Erythroblast (primary cell): ENCODE measurements at regions not wholly inside any gene's neighbourhood (a gene's known extent, or its start where the extent isn't known, plus 50 kb on each side); places are given as distances from the start of the nearest gene placed in this dataset.

ENCODE experiments used
- DNase-seq, 2 experiments: peaks; one replicate each; lab custom pipeline; 2025; lab: John Stamatoyannopoulos, UW
- GATA1 ChIP-seq: IDR thresholded peaks from 2 replicates; pipeline ENCODE4 v1.6.1; 2011; ENCODE audit warnings: low read depth, mild to moderate bottlenecking, control low read depth, low read length, moderate library complexity
- POLR2A ChIP-seq: IDR thresholded peaks from 2 replicates; pipeline ENCODE4 v1.6.1; 2011; ENCODE audit warnings: mild to moderate bottlenecking, low read length

GRCh38 chr10:113436851-113437250, 116.0 kb upstream of the HABP2 start:
- DNase-seq, result no peak
- TF ChIP-seq GATA1 (no peak), POLR2A (no peak)

- TF ChIP-seq POLR2A, result no peak
- no peak for TF ChIP-seq GATA1
- no peak for DNase-seq
Measured at GRCh38 chr10:113438652-113439051, 114.2 kb upstream of the HABP2 start.

- DNase-seq, result no peak
- TF ChIP-seq GATA1 (no peak), POLR2A (no peak)
Measured at GRCh38 chr10:113441220-113441619, 111.6 kb upstream of the HABP2 start.

- TF ChIP-seq POLR2A (no peak), GATA1 (no peak)
- DNase-seq, result no peak
Measured at GRCh38 chr10:113441686-113442270, 111.1 kb upstream of the HABP2 start.

- no peak for TF ChIP-seq POLR2A
- TF ChIP-seq GATA1, result no peak
- DNase-seq, result no peak
Measured at GRCh38 chr10:113442336-113442735, 110.5 kb upstream of the HABP2 start.

- DNase-seq, result no peak
- TF ChIP-seq POLR2A (no peak), GATA1 (no peak)
Measured at GRCh38 chr10:113443141-113443925, 109.5 kb upstream of the HABP2 start.

- TF ChIP-seq GATA1 (no peak), POLR2A (no peak)
- no peak for DNase-seq
Measured at GRCh38 chr10:113444766-113445365, 108.0 kb upstream of the HABP2 start.

- no peak for TF ChIP-seq GATA1
- no peak for TF ChIP-seq POLR2A
- DNase-seq, result no peak
Measured at GRCh38 chr10:113445736-113446135, 107.1 kb upstream of the HABP2 start.

GRCh38 chr10:113446739-113447138, 106.1 kb upstream of the HABP2 start:
- TF ChIP-seq POLR2A (no peak), GATA1 (no peak)
- no peak for DNase-seq

GRCh38 chr10:113447278-113447677, 105.6 kb upstream of the HABP2 start:
- TF ChIP-seq GATA1 (no peak), POLR2A (no peak)
- DNase-seq, result no peak

- DNase-seq, result no peak
Measured at GRCh38 chr10:113449006-113449695, 103.7 kb upstream of the HABP2 start.

GRCh38 chr10:113450046-113450804, 102.6 kb upstream of the HABP2 start:
- no peak for DNase-seq
- TF ChIP-seq POLR2A, result no peak
- no peak for TF ChIP-seq GATA1

More at GRCh38 chr10:113449006-113449695, 103.7 kb upstream of the HABP2 start:
- TF ChIP-seq POLR2A (no peak), GATA1 (no peak)

- TF ChIP-seq POLR2A, result no peak
- TF ChIP-seq GATA1, result no peak
- no peak for DNase-seq
Measured at GRCh38 chr10:113450906-113451305, 101.9 kb upstream of the HABP2 start.
